CD4-positive, alpha-beta T cell treated with Interleukin-4 for 1 hour (primary cell): ENCODE measurements at regions not wholly inside any gene's neighbourhood (a gene's known extent, or its start where the extent isn't known, plus 50 kb on each side); places are given as distances from the start of the nearest gene placed in this dataset.

ENCODE experiments used
- DNase-seq, 2 donors: peaks; one replicate each; pipeline ENCODE4 v3.0.0-alpha.2; 2020 to 2022

DNA sequence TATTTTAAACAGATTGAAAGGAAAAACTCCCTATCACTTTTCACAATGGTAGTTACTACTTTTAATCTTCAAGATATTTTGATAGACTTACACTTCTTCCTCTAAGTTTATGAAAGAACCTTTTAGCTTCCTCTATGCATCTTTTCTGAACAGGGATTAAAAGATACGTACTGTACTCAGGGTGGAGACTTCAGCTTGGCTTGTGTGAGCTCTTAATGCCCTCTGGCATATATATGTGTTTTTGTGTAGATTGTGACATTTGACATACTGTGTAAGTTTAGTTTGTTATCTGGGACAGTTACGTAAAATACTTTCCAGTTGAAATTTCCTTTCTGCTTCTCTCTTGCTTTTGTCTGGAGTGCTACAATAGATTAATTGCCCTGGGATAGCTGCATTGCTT lies 109.3 kb upstream of the NUDT6 start:
- DNase-seq = no peak

DNA sequence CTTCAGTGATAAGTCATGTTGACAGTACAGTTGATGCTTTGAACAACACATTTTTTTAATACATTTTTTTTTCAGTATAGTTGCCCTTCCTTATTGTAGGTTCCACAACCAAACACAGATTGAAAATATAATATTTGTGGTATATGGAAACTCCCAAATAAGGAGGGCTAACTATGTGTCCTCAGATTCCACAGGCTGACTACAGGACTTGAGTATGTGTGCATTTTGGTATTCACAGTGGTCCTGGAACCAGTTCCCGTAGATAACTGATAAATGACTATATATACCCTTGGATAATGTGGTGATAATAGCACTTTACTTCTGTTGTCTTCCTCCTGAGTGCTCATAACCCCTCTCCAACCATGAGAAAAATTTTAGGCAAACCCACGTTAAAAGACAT lies 111.6 kb upstream of the NUDT6 start:
- DNase-seq = no peak

DNA sequence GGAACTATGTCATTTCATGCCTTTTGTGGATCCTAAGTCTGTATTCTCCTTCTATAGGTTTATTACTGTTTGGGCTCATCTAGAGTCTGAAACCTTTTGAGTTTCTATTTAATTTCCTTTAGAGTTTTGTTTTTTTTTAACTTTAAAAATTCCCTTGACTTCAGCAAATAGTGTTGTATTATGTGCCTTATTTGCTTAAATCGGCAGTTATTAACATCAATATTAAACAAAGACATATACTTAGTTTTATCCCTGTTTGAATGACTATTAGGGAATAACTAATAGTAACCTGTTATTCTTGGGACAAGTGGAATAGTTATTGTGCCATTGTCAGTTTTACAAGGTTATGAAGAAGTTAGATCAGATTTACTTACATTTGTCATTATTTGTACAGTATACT lies 112.8 kb upstream of the NUDT6 start:
- DNase-seq = no peak

DNA sequence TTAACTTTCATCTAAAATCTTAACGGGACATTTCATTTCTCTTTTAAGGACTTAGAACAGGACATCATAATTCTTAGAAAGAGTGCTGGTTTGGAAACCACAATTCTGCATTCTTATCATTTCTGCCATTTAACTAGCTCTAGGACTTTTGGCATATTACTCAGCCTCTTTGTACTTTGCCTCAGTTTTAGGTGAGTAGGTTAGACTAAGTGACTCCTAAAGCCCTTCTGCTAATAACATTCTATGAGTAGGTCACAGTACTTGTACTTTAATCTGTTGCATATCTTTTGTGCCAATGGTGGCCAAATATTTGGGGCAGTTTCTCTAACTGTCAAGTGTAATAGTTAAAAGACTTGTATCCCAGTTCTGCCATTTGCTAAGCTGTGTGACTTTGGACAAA lies 115.4 kb upstream of the NUDT6 start:
- DNase-seq = no peak

DNA sequence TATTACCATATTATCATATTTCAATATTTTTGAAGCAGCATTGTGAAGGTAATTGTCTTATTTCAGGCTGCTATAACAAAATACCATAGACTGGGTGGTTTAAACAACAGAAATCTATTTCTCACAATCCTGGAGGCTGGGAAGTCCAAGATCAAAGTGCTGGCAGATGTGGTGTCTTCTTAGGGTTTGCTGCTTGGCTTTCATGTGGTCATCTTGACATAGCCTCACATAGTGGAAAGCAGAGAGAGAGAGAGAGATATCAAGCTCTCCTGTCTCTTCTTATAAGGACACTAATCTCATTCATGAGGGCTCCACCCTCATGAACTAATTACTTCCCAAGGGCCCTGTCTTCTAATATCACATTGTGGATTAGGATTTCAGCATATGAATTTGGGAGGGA lies 119.7 kb upstream of the NUDT6 start:
- DNase-seq = no peak

DNA sequence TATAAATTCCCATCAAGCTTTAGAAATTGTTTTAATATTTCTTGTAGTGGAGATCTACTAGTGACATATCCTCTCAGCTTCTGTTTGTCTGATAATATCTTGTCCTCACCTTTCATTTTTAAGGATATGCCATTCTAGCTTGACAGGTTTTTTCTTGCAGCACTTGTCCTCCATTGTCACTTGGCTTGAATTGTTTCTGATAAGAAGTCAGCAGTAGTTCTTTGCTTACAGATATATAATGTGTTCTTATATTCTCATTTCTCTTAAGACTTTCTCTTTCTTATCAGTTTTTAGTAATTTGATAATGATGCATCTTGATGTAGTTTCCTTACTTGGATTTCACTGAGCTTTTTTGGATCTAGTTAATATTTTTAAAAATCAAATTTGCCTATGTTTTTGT lies 120.6 kb upstream of the NUDT6 start:
- no peak for DNase-seq

DNA sequence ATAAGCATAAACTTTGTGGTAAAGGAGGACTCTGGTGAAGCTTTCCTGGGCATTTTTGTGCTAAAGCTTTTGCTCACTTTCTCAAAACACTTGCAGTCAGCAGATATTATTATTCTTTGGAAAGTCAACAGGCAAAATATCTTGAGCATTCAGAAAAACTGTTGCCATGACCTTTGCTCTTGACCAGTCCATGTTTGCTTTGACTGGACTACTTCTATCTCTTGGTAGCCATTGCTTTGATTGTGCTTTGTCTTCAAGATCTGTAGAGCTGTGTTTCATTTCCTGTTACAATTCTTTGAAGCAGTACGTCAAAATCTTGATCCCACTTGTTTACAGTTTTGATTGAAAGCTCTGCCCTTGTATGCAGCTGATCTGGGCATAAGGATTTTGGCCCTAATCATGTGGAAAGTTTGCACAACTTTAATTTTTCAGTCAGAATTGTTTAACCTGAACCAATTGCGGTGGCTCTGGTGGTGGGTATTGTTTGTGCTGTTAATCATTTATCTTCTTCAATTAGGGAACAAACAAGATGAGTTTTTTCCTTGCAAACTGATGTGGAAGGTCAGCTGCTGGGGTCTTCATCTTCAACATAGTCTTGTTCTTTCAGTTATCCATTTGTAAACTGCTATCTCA lies 121.5 kb upstream of the NUDT6 start:
- DNase-seq = no peak

DNA sequence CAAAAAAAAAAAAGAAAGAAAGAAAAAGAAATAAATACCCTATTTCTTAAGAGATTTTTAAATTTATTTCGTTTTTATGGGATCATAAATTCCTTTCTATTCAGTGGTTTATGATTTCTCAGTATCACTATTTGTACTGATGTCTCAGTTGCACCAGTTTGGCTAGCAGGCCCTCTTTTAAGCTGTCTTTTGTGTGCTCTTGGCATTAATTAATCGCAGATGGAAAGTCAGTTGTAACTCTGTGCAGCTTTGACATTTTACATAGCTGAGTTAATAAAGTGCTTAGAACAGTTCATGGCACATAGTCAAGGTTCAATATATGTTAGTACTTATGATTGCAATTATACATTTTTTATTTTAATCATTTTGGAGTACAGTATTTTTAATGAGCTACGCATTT lies 123.7 kb upstream of the NUDT6 start:
- DNase-seq = no peak

DNA sequence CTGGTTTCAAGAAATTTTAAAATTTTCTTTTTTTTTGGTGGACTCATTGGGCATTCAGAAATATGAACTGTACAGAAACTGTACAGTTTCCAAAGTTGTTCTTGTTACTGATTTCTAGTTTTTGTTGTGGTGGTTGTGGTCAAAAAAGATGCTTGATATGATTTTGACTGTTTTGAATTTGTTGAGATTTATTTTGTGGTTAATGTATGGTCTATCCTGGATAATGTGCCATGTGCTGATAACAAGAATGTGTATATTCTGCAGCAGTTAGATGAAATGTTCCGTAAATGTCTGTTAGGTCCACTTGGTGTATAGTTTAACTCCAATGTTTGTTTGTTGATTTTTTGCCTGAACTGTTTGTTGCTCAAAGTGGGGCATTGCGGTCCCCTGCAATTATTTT lies 127.6 kb upstream of the NUDT6 start:
- no peak for DNase-seq

DNA sequence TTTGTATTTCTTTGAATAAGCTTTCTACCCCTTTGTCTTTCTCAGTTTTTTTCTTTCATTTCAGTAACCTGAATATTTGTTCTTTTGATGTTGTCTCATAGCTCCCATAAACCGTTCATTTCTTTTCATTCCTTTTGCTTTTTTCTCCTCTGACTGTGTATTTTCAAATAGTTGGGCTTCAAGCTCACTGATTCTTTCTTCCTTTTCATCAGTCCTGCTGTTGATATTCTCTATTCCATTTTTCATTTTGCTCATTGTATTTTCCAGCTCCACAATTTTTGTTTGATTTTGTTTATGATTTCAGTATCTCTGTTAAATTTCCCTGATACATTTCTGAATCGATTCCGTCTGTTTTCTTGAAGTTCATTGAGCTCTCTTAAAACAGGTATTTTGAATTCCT lies 129.6 kb upstream of the NUDT6 start:
- no peak for DNase-seq

DNA sequence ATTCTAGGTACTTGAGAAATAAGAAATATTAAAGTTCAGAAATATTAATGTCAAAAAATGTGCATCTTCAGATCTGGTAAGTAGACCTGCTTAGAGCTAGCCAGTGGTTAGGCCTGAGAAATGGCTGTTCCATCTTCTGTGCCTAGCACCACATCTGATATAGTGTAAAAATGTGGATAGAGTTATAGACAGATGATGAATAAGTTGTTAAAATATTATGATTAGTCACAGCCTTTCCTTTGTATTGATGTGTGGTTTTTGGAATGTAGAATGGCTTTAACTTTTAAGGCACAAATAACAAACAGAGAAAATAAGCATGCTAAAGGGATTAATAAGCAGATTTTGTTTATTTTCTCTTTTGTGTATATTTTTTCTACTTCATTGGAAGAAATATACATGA lies 133.5 kb upstream of the NUDT6 start:
- DNase-seq = no peak

DNA sequence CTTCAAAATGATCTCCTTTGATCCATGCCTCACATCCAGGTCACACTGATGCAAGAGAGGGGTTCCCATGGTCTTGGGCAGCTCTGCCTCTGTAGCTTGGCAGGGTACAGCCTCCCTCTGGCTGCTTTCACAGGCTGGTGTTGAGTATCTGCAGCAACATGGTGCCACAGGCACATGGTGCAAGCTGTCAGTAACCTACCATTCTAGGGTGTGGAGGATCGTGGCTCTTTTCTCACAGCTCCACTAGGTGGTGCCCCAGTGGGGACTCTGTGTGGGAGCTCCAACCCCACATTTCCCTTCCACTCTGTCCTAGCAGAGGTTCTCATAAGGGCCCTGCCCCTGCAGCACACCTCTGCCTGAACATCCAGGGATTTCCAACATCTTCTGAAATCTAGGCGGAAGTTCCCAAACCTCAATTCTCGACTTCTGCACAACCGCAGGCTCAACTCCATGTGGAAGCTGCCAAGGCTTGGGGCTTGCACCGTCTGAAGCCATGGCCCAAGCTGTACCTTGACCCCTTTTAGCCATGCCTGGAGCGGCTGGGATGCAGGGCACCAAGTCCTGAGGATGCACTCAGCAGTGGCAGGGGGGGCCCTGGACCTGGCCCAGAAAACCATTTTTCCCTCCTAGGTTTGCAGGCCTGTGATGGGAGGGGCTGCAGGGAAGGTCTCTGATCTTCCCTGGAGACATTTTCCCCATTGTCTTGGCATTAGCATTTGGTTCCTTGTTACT lies 137.8 kb upstream of the NUDT6 start:
- DNase-seq = no peak

DNA sequence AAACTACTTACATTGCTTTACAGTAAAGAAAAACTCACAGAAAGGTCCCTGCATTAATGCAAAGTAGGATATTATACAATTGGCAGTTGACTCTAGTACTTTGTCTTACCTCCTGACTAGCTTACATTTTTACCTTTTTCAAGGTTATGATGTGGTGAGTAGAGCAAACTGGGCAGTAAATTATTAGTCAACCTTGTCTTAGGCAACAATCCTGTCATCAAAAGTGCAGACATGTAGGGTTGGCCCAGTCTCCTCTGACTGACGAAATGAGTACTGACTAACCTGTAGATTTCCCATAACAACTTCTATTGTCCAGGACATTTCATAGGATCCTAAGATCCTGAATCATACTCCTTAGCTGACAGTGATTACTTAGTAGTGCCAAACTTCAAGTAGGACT lies 142.0 kb upstream of the NUDT6 start:
- DNase-seq = no peak

DNA sequence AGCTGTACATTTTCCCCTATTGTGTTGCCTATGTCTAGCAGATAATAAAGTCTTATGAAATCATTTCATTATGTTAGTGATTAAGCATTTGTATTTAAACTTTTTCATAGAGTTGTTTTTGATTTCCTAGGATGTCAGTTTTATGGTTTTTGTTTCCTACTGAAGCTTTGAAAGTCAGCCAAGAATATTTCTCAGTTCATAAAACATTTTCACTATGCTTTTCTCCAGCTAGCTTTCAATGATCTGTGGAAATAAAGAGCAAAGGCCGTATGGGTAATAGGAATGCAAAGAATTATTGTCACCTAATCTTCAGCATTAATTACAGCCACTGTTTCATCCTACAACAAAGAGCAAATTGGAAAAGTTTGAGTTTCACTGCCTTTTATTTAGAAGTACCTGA lies 145.7 kb upstream of the NUDT6 start:
- no peak for DNase-seq

DNA sequence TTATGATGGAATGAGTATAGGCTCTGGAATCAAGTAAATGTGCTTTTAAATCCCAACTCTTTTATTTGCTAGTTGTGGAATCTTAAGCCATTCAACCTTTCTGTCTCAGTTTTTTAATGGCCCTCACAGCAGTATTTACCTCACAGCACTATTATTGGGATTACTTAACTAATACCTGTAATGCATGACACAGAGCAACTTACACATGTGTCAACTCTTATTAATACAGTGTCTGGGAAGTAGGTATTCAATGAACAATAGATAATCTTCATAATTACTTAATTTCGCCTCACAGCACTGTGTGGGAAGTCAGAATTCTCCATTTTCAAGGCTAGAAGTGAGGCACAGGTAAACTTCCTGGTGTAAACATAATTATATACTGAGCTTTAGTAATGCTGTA lies 149.7 kb upstream of the NUDT6 start:
- no peak for DNase-seq

DNA sequence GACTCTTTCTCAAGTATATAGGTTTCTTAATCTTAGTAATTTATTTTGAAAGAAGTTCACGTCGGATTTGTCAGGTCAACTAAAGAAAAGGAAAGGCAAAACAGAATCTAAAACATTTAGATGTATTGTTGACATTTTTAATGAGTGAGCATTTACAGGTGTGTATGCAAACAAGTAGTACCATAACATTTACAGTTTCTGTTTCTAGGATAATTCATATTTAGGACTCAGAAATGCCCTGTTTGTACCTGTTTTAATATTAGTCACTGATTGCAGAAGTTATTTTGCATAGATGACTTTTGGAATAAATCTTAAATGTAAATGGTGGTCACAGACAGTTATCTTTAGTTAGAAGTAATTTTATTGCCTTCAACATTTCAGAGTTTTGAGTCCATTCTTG lies 151.3 kb upstream of the NUDT6 start:
- no peak for DNase-seq

DNA sequence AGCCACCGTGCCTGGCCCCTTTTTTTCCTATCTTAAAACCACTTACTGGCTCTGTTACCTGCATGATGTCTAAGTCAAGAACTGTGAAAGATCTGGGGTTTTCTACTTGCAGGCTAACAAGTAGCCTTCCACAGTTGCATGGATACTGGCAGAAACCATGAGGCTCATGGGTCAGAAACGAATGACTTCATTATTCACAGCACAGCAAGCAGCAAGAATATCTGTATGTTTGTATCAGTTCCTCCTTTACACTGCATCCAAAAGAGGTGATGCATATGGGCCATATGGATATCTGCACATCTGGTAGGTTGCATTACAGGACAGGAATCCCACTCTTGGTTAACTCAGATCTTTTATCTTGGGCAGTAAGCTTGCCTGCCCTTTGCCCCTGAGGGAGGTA lies 154.9 kb upstream of the NUDT6 start:
- no peak for DNase-seq

DNA sequence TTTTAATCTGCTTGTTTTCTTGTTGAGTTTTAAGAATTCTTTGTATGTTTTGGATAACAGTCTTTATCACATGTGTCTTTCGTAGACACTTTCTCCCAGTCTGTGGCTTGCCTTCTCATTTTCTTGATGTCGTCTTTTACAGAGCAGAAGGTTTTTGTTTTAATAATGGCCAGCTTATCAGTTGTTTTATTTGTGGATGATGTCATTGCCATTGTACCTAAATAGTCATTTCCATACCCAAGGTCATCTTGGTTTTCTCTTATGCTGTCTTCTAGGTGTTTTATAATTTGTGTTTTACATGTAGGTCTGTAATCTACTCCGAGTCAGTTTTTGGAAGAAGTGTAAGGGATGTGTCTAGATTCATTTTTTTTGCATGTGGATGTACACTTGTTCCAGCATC lies 159.6 kb upstream of the NUDT6 start:
- DNase-seq = no peak

DNA sequence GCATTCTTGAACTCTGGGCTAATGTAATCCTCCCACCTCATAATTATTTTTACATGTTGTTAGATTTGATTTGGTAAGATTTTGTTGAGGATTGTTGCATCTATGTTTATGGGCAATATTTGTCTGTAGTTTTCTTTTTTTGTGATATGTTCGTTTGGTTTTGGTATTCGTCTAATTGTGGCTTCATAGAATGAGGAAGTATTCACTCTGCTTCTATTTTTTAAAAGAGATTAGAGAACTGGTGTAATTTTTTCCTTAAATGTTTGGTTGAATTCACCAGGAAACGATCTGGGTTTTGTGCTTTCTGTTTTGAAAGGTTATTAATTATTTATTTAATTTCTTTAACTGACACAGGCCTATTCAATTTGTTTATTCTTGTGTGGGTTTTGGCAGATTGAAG lies 161.2 kb upstream of the NUDT6 start:
- no peak for DNase-seq

DNA sequence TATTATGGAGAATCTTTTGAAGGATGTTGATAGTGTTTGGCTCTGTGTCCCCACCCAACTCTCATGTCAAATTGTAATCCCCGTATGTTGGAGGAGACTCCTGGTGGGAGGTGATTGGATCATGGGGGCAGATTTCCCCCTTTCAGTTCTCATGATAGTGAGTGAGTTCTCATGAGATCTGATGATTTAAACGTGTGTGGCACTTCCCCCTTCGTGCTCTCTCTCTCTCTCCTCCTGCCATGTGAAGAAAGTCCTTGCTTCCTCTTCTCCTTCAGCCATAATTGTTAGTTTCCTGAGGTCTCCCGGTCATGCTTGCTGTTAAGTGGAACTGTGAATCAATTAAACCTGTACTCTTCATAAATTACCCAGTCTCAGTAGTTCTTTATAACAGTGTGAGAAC lies 166.1 kb upstream of the NUDT6 start:
- DNase-seq = no peak

DNA sequence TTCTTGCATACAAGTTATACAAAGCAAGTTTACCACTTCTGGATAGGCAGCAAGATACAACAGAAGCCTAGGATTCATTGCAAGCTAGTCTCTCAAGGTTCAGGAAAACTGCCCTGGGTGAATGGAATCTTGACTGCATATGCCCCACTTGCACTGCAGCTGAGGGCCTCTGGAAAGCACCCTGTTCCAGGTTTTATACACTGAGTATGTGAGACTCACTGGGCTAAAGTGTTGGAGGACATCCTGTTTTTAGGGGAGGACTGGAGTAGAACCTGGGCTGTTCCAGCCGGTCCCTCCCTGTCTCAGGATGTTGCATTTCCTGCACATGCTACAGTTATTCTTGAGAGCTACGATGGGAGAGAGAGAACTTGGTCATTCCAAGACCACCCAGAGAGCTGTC lies 168.5 kb upstream of the NUDT6 start:
- no peak for DNase-seq

DNA sequence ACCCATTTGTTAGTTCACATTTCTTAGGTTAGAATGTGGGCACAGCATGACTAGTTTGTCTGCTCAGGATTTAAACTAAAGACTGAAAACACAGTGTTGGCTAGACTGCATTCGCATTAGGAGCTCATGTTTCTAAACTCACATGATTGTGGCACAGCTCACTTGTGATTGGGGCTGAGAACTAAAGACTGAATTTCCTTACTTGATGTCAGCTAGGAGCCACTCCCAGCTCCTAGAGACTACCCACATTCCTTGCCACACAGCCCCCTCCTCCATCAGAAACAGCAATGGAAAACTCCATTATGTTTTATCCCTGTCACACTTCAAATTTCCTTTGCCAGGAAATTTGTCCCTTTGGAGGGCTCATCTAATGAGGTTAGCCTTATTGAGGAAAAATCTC lies 170.2 kb upstream of the NUDT6 start:
- no peak for DNase-seq

DNA sequence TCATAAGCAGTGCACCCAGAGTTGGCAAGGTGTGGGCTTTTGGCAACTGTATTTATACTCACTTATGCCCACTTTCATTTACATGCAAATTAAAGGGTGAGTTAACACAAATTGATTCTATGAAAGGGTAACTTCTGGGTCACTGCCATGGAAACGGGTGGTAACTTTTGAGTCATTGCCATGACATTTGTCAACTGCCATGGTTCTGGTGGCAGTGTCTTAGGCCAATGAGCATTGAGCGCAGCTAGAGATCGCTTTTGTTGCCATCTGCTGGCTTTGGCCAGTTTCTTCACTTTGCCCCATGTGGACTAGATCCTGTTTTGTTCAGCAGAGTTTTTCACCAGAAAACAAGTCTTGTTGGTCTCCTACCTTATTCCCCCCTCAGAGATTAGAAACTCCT lies 170.8 kb upstream of the NUDT6 start:
- no peak for DNase-seq

DNA sequence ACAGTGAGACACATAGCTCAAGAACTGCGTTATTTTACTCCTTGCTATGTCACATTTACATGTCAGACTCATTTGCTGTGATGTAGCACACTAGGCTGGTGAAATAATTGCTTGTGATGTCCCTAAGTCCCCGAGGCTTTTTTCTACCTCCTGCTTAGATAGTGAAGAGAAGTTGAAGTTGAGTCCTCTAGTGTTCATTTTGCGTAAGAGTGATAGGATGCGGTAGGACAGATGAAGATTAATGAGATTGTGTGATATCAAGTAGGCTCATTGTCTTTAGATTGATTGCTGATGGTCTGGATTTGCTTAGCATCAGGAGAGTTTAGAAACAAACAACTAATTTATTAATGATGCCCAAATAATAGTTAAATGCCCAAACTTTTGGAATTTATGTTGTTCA lies 173.6 kb upstream of the NUDT6 start:
- DNase-seq = no peak

DNA sequence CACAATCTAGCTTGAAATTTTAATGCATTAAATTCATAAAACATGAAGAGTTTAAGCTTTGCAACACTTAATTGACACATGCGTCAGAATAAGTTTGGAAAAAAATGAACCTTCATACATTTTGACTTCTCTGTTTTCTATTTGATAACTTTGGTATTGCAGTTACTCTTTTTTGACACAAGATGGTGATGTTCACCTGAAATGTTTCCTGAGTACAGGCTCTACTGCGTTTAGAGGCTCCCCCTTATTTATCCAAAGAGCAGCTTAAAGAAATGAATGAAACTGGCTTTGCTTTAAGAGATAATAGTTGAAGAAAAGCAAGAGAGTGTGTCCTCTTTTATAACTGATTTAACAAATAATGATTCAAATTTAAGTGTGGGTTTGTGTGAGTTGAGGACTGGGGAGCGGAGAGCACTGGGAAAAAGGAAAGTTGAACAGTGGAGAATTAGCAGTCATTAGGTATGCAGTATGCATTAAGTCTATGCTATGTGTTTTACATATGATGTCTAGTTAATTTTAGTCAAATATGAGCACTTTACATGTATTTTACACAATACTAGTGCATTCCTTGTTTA lies 180.6 kb upstream of the NUDT6 start:
- DNase-seq = peak in 1 of 2 donors; percentile 28
